IPS-15b (cell line): ENCODE measurements at regions not wholly inside any gene's neighbourhood (a gene's known extent, or its start where the extent isn't known, plus 50 kb on each side); places are given as distances from the start of the nearest gene placed in this dataset.

ENCODE experiments used
- H3K27me3 ChIP-seq: one replicate; pipeline ENCODE4 v1.6.1; 2013; ENCODE audit warnings: low read length; ENCODE audit not compliant: control insufficient read depth, insufficient read depth
- H3K36me3 ChIP-seq: one replicate; pipeline ENCODE4 v1.6.1; 2013; ENCODE audit warnings: low read length; ENCODE audit not compliant: control insufficient read depth, insufficient read depth
- H3K4me1 ChIP-seq: one replicate; pipeline ENCODE4 v1.6.1; 2013; ENCODE audit warnings: mild to moderate bottlenecking, low read length; ENCODE audit not compliant: control insufficient read depth, insufficient read depth
- H3K4me3 ChIP-seq: one replicate; pipeline ENCODE4 v1.5.1; 2013; ENCODE audit warnings: low read depth, low read length
- H3K9ac ChIP-seq: one replicate; pipeline ENCODE4 v1.6.1; 2013; ENCODE audit warnings: low read depth, mild to moderate bottlenecking, low read length
- H3K9me3 ChIP-seq: one replicate; pipeline ENCODE4 v1.6.1; 2013; ENCODE audit warnings: mild to moderate bottlenecking, low read length; ENCODE audit not compliant: control insufficient read depth, insufficient read depth

DNA sequence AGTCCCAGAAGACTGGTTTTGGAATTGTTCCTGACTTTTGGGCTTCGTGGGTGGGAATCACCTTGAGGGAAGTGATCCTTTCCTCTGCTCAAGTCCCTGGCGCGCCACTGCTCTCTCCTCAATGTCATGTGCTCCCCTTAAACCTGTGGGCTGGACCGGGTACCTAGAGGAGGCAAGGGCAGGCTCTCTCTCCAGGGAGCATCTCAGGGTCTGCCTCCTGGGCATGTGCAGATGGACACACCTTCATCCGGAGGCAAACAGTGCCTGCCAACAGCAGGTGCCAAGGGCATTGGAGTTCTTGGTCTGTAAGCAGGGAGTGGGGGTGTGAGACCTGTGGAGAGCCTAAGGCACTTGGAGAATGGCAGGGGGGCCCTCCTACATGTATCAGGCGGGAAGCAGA lies 142.6 kb downstream of the INHBB start:
- no peaks in the 10 kb centered on the region for H3K36me3 ChIP-seq
- H3K9me3 ChIP-seq: no peaks in the 10 kb centered on the region
- no peak overlapping the region for H3K9ac ChIP-seq
- peaks cover 17% of the 10 kb centered on the region for H3K27me3 ChIP-seq
- no peaks in the 10 kb centered on the region for H3K4me1 ChIP-seq
- H3K4me3 ChIP-seq: no peak overlapping the region

GRCh38 chr2:120489023-120489422 lies 143.1 kb downstream of the INHBB start:
- H3K9me3 ChIP-seq: no peaks in the 10 kb centered on the region
- no peak overlapping the region for H3K9ac ChIP-seq
- no peak overlapping the region for H3K4me3 ChIP-seq
- H3K27me3 ChIP-seq: peaks cover 13% of the 10 kb centered on the region
- H3K36me3 ChIP-seq: no peaks in the 10 kb centered on the region
- no peaks in the 10 kb centered on the region for H3K4me1 ChIP-seq

DNA sequence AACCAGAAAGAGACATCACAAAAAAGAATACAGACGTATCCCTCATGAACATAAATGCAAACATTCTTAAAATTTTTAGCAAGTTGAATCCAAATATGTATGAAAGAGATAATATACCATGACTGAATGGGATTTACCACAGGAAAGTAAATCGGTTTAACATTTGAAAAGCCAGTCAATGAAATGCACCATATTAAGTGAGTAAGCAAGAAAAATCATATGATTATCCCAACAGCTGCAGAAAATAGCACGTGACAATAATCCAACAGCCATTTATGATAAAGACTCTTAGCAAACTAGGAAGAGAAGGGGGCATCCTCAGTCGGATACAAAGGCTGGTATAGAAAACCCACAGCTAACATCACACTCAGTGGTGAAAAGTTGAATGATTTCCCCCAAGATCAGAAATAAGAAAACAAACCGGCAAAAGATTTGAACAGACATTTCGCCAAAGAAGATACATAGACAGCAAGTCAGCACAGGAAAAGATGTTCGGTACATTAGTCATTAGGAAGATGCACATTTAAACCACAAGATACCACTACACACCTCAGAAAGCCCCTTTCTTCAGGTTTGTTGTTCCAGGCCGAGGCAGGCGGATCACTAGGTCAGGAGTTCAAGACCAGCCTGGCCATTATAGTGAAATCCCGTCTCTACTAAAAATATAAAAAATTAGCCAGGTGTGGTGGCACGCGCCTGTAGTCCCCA lies 144.3 kb downstream of the INHBB start:
- Histone ChIP-seq H3K27me3 (peaks cover 10% of the 10 kb centered on the region), H3K9me3 (no peaks in the 10 kb centered on the region), H3K36me3 (no peaks in the 10 kb centered on the region), H3K9ac (no peak overlapping the region), H3K4me3 (no peak overlapping the region), H3K4me1 (no peaks in the 10 kb centered on the region)

DNA sequence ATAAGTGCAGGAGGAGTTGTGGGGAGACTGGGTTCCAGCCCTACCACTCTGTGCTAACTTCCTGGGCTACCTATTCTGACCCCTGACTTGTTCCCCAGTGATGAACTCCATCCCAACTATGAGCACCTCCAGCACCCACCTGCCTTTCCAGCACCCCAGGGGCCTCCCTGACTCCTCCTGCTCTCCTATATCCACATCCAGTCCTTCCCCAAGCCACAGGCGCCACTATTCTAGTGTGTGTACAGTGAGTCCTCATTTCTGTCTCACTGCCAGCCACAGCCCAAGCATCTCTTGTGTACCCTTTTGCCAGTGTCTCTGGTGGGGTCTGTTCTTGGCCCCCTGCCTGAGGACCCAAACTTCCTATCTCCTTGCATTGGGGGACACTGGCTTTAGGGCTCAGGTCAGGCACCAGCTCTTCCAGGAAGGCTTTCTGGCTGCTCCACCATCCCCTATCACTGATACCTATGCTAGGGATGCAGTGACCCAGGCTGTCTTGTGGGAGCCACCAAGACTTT lies 145.2 kb downstream of the INHBB start:
- H3K27me3 ChIP-seq: peaks cover 9% of the 10 kb centered on the region
- H3K4me1 ChIP-seq: no peaks in the 10 kb centered on the region
- H3K9ac ChIP-seq: no peak overlapping the region
- H3K4me3 ChIP-seq: no peak overlapping the region
- no peaks in the 10 kb centered on the region for H3K36me3 ChIP-seq
- H3K9me3 ChIP-seq: no peaks in the 10 kb centered on the region

DNA sequence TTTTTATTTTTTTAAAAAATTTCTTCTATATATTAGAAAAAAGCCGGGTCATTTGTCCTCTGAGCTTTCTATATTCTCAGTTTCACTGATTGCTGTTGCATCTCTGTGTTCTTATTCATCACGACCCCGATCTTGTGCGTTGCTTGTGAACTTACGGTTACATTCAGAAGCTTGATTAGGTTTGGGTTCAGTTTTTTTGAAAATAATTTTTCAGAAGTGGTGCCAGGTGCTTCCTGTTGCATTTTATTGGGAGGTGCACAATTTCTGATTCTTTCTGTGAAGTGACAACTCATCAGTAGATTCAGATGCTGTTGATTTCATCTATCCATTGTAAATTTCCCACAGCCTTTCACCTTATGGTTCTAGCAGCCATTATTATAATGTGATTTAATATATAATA lies 147.3 kb downstream of the INHBB start:
- peaks cover 14% of the 10 kb centered on the region for H3K27me3 ChIP-seq
- no peak overlapping the region for H3K4me3 ChIP-seq

GRCh38 chr2:120494446-120494845 lies 148.5 kb downstream of the INHBB start:
- Histone ChIP-seq H3K4me3 (no peak overlapping the region), H3K36me3 (no peaks in the 10 kb centered on the region), H3K9me3 (no peaks in the 10 kb centered on the region), H3K9ac (no peak overlapping the region), H3K27me3 (peaks cover 14% of the 10 kb centered on the region), H3K4me1 (no peaks in the 10 kb centered on the region)

More for the DNA sequence above, 147.3 kb downstream of the INHBB start:
- H3K9me3 ChIP-seq: no peaks in the 10 kb centered on the region
- H3K4me1 ChIP-seq: no peaks in the 10 kb centered on the region
- H3K9ac ChIP-seq: no peak overlapping the region
- H3K36me3 ChIP-seq: no peaks in the 10 kb centered on the region

- Histone ChIP-seq H3K9me3 (no peaks in the 10 kb centered on the region), H3K4me3 (no peak overlapping the region), H3K27me3 (peaks cover 20% of the 10 kb centered on the region), H3K36me3 (no peaks in the 10 kb centered on the region), H3K4me1 (no peaks in the 10 kb centered on the region), H3K9ac (no peak overlapping the region)
Observed at GRCh38 chr2:120495586-120495985, 149.7 kb downstream of the INHBB start.

DNA sequence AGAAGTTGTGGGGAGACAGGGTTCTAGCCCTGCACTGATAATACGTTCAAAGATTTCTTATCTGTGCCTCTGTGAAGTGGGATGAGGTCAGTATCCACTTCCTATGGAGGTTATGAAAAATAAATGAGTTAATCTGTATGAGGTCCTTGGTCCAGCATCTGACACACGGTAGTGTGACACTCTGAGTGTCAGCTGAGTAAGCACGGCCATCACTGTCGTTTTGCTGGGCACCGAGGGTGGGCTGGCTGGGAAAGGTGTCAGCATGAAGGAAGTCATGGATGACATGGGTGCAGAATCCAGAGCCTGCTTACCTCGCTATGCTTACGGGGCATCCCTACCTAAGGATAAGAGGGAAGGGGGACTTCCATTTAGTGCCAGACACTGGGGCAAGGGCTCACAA lies 150.3 kb downstream of the INHBB start:
- H3K4me3 ChIP-seq: no peak overlapping the region
- no peak overlapping the region for H3K9ac ChIP-seq
- no peaks in the 10 kb centered on the region for H3K9me3 ChIP-seq
- H3K27me3 ChIP-seq: peaks cover 17% of the 10 kb centered on the region
- no peaks in the 10 kb centered on the region for H3K4me1 ChIP-seq
- H3K36me3 ChIP-seq: no peaks in the 10 kb centered on the region

- no peaks in the 10 kb centered on the region for H3K9me3 ChIP-seq
- no peaks in the 10 kb centered on the region for H3K36me3 ChIP-seq
- H3K4me1 ChIP-seq: no peaks in the 10 kb centered on the region
- no peak overlapping the region for H3K9ac ChIP-seq
- no peak overlapping the region for H3K4me3 ChIP-seq
- H3K27me3 ChIP-seq: peaks cover 15% of the 10 kb centered on the region
Observed at GRCh38 chr2:120496759-120497158, 150.8 kb downstream of the INHBB start.

DNA sequence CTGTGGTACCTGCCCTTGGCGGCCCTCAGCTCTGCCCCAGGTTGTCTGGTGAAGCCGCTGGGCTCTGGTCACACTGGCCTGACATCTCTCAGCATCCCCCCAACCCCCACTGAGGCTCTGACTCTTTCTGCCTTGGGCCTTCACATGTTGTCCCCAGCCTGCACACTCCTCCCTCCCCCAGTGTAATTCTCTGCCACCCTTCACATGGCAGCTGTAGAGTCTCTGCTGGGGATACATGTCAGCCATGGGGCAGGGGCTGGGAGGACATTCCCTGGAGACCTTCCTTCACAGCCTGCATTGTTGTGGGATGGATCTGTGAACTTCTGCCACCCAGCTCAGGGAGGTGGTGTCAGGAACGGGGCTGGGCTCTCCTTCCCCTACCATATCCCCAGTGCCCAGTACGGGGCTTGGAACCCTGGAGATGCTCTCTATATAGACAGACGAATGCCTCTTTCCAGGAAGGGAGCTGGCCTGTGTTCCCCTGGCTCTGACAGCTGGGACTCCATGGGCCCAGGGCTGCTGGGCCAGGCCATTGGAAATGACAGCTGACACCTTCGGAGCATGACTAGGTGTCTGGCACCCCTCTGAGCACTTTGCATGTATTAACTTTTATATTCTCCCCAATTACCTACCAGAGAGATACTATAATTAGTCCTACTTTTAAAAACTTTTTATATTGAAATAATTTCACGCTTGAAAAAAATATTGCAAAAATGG lies 151.5 kb downstream of the INHBB start:
- Histone ChIP-seq H3K4me1 (no peaks in the 10 kb centered on the region), H3K9me3 (no peaks in the 10 kb centered on the region), H3K27me3 (peaks cover 15% of the 10 kb centered on the region), H3K4me3 (no peak overlapping the region), H3K9ac (no peak overlapping the region), H3K36me3 (no peaks in the 10 kb centered on the region)

GRCh38 chr2:120498121-120498520 lies 152.2 kb downstream of the INHBB start:
- Histone ChIP-seq H3K36me3 (no peaks in the 10 kb centered on the region), H3K4me3 (no peak overlapping the region), H3K9ac (no peak overlapping the region), H3K9me3 (no peaks in the 10 kb centered on the region), H3K27me3 (peaks cover 17% of the 10 kb centered on the region), H3K4me1 (no peaks in the 10 kb centered on the region)
